ENCODE measurements at regions not wholly inside any gene's neighbourhood (a gene's known extent, or its start where the extent isn't known, plus 50 kb on each side); places are given as distances from the start of the nearest gene placed in this dataset.

DNA sequence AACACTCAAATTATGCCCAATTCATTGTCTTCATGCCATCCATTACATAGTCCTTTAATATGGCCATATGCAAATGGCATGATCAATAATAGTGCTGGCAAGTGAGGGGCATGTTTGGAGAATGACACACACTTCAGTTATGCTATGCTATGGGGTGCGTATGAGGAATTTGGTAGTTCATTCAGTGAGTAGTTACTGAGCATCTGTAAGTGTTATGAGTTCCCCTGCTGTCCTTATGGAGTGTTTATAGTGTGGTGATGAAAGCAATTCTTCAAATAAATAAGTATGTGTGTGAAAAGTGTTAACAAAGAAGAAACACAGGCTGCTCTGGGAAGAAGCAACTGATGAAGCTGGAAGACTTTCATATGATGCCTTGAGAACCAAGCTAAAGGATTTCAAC, 383.7 kb upstream of the SLC14A2 start:
- no peak for DNase-seq

DNA sequence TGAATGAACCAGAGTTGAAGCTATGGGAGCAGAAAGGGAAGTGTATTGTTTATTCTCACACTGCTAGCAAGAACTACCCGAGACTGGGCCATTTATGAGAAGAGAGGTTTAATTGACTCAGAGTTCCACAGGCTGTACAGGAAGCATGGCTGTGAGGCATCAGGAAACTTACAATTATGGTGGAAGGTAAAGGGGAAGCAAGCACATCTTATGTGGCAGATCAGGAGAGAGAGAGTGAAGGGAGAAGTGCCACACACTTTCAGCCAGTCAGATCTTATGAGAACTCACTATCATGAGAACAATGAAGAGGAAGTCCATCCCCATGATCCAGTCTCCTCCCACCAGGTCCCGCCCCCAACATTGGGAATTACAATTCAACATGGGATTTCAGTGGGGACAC, 383.2 kb upstream of the SLC14A2 start:
- peak; percentile 41 for DNase-seq

DNA sequence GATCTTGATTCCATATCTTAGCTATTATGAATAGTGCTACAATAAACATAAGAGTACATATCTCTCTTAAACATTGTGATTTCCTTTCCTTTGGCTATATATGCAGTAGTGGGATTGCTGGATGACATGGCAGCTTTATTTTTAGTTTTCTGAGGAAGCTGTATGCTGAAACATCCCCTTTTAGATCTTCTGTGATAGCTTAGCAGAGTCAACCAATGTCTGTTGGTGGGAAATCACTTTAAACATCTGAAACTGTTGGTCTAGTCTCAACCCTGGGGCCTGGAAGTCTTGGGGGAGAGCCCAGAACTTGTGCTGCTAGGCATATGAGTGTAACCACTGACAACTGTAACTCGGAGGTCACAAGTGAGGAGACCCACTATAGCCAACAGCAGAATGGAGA, 378.6 kb upstream of the SLC14A2 start:
- DNase-seq = peak; percentile 28

DNA sequence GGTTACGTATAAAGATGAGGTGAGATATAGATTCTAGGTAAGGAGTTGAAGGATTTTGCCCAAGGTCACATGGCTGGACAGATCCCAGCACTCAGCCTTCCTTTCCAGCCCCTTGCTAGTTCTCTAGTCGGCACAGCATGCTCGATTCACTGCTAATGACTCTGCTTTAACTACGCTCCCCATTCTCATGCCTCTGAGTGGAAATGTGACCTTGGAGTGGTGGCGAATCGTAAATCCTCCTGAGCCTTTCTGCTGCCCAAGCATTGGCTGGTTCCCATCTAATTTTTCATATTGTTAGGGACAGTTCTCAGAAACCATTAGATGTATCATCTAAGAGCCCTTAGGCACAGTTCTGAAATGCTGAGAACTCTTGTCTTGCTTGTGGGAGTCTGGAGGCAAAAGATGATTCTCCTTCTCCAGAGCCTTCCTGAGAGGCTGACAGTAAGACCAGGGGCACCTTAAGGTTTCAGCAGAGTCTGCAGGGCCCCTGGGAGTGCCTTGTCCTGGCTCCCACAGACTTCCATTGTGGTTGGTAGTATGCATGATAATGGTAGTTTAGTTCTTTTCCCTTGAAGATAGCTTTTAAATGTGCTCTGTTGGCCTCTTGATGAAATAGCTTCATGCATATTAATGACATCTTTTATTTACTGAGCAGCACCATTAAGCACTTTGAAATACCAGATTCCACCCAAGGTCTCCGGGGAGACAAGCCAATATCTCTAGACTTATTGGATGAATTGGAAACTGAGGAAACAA, 377.8 kb upstream of the SLC14A2 start:
- DNase-seq = no peak

DNA sequence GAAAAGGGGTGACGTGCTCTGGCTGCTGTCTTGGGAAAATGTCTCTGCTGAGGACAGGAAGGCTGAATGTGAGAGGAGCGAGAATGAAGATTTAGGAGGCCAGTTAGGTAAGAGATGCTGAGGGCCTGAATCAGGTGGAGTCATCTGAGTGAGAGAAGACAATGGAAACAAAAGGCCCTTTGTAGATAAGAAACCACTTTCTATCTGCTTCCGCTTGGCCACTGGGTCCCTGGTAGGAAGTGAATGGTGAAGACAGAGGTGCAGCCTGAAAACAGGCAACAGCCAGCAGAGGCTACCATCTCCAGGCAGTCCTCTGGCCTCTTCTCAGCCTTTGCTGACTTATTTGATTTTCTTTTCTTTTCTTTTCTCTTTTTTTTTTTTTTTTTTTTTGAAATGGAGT, 374.0 kb upstream of the SLC14A2 start:
- DNase-seq = no peak

- no peak for DNase-seq
Measured at GRCh38 chr18:45241982-45242565, 373.2 kb upstream of the SLC14A2 start.

DNA sequence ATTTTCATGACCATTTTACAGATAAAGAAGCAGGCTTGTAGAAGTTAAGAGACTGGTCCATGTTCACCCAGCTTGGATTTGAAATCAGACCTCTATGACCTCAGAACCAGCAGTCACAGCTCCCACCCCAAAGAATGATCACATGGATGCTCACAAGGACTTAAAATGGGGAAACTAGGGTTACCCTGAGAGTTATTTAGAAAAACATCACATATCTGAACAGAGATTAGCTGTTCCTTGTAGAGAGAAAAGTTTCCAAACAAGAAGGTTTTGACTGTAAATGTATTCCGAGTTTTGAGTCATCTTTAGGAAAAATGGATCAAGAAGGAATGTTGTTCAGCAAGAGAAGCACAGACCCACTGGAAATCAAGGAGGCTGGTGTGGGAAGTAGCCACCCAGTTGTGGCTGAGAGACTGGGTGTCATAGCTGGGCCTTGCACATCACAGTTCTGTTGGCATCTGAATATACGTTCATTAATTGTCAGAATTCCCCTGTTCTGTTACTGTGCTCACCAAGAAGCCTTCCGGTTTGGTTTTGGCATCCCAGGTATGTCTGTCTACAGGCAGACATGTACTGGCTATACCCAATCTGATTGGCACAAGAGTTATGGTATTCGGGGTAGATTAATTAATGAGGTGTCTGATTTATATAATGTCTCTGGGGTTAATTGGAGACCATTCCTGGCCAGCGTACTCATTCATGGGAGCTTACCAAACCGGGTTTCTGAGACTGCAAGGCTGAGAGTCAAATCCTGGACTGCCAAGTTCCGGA, 371.8 kb upstream of the SLC14A2 start:
- DNase-seq = peak; percentile 26

DNA sequence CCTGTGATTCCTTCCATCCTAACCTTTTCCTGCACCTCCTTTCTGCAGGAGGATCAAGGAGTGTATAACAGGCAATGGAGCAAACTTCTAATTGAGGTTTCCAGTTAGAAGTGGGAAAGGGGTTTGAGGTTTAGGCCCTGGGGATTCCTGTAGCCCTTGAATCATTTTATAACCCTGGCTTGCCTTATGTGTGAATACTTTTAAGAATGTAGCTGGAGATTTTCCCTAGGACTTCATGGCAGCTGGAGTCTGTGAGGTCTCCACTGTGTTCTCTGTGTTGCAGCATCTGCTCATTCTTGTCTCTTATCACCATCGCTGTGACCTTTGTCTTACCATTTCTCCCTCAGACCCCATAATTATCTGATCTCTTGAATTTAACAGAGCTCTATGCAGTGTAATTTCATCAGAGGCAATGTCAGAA, 370.2 kb upstream of the SLC14A2 start:
- DNase-seq = no peak

DNA sequence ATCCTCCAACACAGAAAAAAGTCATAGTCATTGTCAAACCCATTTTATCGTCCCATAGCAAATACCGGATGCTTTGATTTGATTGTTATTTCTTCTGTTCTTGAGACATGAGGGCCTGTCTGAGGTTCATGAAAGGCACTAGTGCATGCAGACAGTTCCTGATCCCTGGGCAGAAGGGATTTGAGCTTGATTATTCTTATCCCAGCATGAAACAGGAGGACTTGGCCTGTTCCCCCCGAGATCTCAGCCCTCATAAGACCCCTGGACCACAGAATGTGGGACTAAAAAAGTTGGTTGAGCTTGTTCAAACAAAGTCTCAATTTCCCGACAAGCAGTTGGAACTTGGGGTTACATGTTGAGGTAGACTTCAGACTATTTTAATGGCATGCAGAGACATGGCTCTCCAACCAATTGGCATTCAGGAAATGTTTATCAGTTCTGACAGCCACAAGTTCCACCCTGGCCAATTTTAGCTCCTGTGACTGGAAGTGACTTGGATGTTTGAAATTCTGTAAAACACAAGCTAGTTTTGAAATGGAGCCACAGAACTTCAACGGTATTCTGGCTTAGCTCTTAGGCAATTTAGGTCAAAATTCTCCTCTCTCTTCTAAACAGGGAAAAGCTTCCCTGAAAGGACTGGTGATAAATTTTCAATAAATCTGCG, 366.9 kb upstream of the SLC14A2 start:
- peak; percentile 33 for DNase-seq

- no peak for DNase-seq
Measured at GRCh38 chr18:45249246-45249661, 366.0 kb upstream of the SLC14A2 start.

GRCh38 chr18:45250479-45250878, 364.8 kb upstream of the SLC14A2 start:
- peak; percentile 38 for DNase-seq

DNA sequence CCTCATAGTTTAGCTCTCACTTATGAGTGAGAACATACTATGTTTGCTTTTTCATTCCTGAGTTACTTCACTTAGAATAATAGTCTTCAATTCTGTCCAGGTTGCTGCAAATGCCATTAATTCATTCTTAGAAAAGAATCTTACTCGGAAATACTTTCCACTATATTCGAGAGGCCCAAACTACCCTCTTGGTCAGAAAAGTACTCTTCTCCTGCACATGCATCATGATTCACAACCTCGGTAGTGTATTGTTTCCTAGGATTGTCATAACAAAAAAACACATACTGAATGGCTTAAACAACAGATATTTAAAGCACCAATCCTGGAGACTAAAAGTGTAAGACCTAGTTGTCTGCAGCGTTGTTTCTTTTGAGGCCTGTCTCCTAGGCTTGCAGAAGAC, 364.0 kb upstream of the SLC14A2 start:
- no peak for DNase-seq

DNA sequence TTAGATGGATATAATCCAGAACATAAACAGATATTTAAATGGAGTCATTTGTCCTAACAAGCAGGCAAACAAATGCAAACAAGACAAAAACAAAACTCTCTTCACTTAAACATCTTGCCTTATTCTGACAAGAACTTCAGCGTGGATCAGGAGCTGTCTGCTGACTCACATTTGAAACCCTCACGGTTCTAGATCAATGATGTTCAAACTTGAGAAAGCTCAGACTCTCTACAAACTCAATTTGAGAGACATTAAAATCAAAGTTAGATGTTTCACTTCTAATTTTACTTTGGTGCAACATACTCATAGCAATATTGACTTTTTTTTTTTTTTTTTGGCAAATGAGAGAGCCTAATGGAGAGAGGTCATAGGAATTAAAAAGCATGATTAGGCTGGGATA, 362.8 kb upstream of the SLC14A2 start:
- DNase-seq = no peak

DNA sequence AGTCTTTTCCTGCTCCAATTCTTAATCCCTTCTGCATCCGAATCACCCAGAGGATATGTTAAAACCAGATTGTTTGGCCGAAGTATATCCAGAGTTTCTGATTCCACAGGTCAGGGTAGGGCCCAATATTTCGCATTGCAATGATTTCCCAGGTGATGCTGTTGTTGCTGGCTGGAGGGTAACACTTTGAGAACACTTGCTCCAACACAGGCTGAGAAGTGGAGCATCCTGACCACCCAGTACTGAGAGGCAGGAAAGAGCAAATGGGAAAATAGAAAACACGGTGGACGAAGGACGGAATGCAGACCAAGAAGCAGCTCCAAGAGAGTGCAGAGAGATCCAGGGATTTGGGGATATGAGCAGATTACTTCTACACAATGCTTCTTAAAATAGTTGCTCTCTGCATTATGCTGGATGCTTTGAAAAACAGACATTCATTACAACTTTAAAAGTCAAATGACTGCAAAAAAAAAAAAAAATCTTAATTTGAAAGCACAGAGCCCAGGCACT, 362.2 kb upstream of the SLC14A2 start:
- no peak for DNase-seq

DNA sequence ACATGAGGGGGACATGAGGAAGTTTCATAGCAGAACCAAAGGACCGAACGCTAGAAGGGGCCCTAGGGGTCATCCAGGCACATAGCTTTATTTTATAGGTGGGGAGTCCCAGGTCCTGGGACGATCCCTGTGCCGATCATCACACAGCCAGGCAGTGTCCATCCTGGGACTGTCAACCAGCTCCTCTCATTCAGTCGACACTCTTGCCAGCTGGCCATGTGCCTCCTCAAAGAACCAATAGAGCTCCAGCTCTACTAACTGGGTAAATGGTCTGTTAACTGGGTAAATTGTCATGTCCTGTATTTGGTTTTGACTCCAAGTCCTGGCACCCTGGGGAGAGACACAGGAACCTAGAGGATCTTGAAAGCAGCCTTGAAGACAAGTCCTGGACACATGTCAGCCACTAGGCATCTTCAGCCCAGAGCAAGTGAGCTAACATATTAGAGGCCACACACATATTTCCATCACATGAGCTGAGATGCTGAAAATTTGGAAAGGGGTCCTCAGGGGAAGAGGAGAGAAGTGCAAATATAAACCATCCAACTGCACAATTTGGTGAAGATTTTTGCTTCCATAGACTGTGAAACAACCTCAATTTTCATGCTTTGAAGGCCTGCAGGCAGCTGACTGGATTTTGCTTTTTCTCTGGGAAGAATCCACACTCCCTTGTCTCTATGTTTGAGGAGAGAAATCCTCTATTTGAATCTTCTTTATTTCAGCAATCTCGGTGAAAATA, 361.1 kb upstream of the SLC14A2 start:
- no peak for DNase-seq

- DNase-seq = no peak
Measured at GRCh38 chr18:45254709-45255082, 360.6 kb upstream of the SLC14A2 start.

DNA sequence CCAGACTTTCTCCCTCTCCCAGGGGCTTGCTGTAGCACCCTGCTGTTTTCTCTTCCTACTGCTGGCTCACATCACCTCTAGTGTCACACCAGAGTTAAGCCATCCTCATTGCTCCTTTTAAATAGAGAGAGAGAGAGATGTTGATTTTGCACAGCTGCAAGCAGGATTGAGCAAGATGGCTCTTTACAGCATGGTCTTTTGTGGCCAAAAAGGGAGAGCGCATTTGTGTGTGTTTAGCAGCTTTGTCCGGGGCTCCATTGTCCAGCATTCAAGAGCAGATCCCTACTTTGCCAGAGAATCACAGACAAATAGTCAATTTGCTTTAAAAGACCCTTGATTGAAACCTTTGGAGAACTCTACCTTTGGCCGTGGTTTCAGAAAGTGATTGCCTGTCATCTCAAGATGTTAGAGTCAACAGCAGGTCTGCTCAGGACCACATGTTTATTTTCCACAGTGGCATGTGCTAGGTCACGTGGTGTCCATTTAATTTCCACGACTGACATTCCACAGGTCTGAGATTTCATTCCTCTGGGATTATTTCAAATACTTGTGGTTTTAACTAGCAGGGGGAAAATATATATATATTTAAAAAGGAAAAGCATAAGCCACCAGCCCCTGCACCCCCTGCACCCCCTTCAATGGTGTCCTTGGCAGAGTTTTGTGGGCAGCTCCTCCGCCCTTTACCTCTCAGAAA, 359.9 kb upstream of the SLC14A2 start:
- DNase-seq = no peak

GRCh38 chr18:45260125-45260524, 355.2 kb upstream of the SLC14A2 start:
- no peak for DNase-seq

DNA sequence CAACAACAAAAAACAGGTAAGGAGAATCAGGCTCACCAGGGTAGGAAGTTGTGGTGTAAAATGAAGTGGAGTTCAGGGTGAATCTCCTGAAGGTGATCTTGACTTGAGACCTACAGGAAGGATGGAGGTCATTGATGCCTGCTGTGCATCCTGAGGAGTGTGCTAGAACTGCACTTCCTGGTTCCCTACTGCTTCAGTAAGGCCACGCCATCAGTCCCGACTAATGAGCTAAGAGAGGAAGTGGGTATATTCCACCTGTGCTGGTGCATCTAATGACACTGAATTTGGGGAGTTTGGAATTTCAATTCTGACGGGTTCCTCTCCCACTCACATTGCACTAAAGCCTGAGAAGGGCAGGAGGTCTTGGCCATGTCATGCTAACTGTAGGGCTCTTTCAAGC, 349.3 kb upstream of the SLC14A2 start:
- no peak for DNase-seq

DNA sequence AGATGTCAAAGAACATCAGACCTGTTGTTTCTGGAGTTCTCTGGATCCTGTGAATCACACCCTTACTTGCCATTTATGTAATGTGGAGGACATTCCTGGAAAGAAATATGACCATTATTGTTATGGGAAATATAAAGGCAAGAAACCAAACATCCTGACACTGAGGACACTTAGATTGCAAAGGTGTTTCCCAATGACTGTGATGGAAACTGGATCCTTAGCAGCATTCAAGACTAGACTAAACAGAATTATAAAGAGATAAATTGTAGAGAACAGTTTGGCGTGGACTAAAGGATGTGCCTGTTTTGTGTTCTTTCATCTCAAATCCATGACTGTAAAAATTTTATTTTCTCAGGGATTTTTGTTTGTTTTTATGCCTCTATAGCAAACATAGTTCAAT, 347.7 kb upstream of the SLC14A2 start:
- no peak for DNase-seq

DNA sequence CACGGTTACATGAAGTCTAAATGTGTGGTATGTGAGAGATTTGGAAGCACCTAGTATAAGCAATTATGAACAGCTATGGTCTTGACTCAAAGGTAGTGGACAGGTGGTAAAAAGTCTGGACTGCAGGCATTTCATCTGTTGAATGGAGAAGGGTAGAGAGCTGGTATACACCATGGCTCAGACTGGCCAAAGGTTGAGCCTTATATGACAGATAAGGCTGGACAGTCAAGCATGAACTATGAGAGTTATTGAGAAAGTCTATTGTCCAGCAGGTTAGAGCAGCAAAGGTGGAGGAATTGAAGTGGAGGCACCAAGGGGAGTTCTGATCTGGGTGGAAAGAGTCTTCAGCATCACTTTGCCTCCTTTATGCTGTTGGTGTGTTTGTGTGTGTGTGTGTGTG, 346.7 kb upstream of the SLC14A2 start:
- no peak for DNase-seq

- DNase-seq = no peak
Measured at GRCh38 chr18:45270289-45270771, 344.9 kb upstream of the SLC14A2 start.
